ENCODE measurements at regions not wholly inside any gene's neighbourhood (a gene's known extent, or its start where the extent isn't known, plus 50 kb on each side); places are given as distances from the start of the nearest gene placed in this dataset.
"Not testable (repeated sequence)": the region's sequence is repeated elsewhere in the genome, so short reads cannot be mapped to it uniquely, and the experiment has no call there.

- TF ChIP-seq CTCF (IDR thresholded peaks at IDR 0.05) (no peak), POLR2AphosphoS5 (IDR thresholded peaks at IDR 0.05) (no peak), EP300 (IDR thresholded peaks at IDR 0.05) (no peak), POLR2A (IDR thresholded peaks at IDR 0.05) (no peak)
- no peak for DNase-seq (ENCODE audit: low spot score in 2 of 2)
- whole genome bisulfite sequencing, result 83% methylated on average over 2 of the region's 2 CpGs
Measured at GRCh38 chr6:145278163-145278807, 457.0 kb downstream of the EPM2A start.

GRCh38 chr6:145279551-145279950 lies 455.8 kb downstream of the EPM2A start:
- TF ChIP-seq POLR2A (IDR thresholded peaks at IDR 0.05) (no peak), POLR2AphosphoS5 (IDR thresholded peaks at IDR 0.05) (no peak), EP300 (IDR thresholded peaks at IDR 0.05) (no peak), CTCF (IDR thresholded peaks at IDR 0.05) (no peak)
- Histone ChIP-seq H3K4me3 (no peak overlapping the region), H3K36me3 (no peaks in the 10 kb centered on the region), H3K27ac (no peak overlapping the region), H3K4me1 (no peaks in the 10 kb centered on the region), H3K27me3 (no peaks in the 10 kb centered on the region), H3K9me3 (no peaks in the 10 kb centered on the region)
- no peak for DNase-seq (ENCODE audit: low spot score in 2 of 2)
- 72% methylated on average over 1 of the region's 1 CpG for WGBS

More at GRCh38 chr6:145278163-145278807, 457.0 kb downstream of the EPM2A start:
- Histone ChIP-seq H3K27me3 (no peaks in the 10 kb centered on the region), H3K27ac (no peak overlapping the region), H3K4me3 (no peak overlapping the region), H3K4me1 (no peaks in the 10 kb centered on the region), H3K36me3 (no peaks in the 10 kb centered on the region), H3K9me3 (no peaks in the 10 kb centered on the region)

GRCh38 chr6:145279993-145280392 lies 455.3 kb downstream of the EPM2A start:
- Histone ChIP-seq H3K27me3 (no peaks in the 10 kb centered on the region), H3K4me1 (no peaks in the 10 kb centered on the region), H3K9me3 (no peaks in the 10 kb centered on the region), H3K4me3 (no peak overlapping the region), H3K27ac (no peak overlapping the region), H3K36me3 (no peaks in the 10 kb centered on the region)
- DNase-seq (ENCODE audit: low spot score in 2 of 2), result no peak
- WGBS, result 58% methylated on average over 2 of the region's 2 CpGs
- TF ChIP-seq POLR2AphosphoS5 (IDR thresholded peaks at IDR 0.05), result no peak
- no peak for TF ChIP-seq POLR2A (IDR thresholded peaks at IDR 0.05)
- TF ChIP-seq EP300 (IDR thresholded peaks at IDR 0.05), result no peak
- TF ChIP-seq CTCF (IDR thresholded peaks at IDR 0.05), result no peak

- H3K36me3 ChIP-seq; H3K27me3 ChIP-seq; H3K4me3 ChIP-seq; DNase-seq (ENCODE audit: low spot score in 2 of 2); H3K27ac ChIP-seq; H3K4me1 ChIP-seq; H3K9me3 ChIP-seq: not testable (repeated sequence)
- 91% methylated on average over 6 of the region's 6 CpGs for WGBS
Measured at GRCh38 chr6:145283209-145283608, 452.1 kb downstream of the EPM2A start.

GRCh38 chr6:145283856-145284255 lies 451.5 kb downstream of the EPM2A start:
- no peak for DNase-seq (ENCODE audit: low spot score in 2 of 2)
- no peak overlapping the region for H3K4me3 ChIP-seq
- no peaks in the 10 kb centered on the region for H3K4me1 ChIP-seq
- no peaks in the 10 kb centered on the region for H3K36me3 ChIP-seq
- TF ChIP-seq POLR2AphosphoS5 (IDR thresholded peaks at IDR 0.05) (no peak), CTCF (IDR thresholded peaks at IDR 0.05) (no peak), EP300 (IDR thresholded peaks at IDR 0.05) (no peak), POLR2A (IDR thresholded peaks at IDR 0.05) (no peak)
- no peaks in the 10 kb centered on the region for H3K27me3 ChIP-seq
- H3K9me3 ChIP-seq, result no peaks in the 10 kb centered on the region
- H3K27ac ChIP-seq, result no peak overlapping the region
- WGBS, result 94% methylated on average over 2 of the region's 2 CpGs

- Histone ChIP-seq H3K27ac (no peak overlapping the region), H3K9me3 (no peaks in the 10 kb centered on the region), H3K4me3 (no peak overlapping the region), H3K4me1 (no peaks in the 10 kb centered on the region), H3K27me3 (no peaks in the 10 kb centered on the region), H3K36me3 (no peaks in the 10 kb centered on the region)
- no peak for TF ChIP-seq POLR2AphosphoS5 (IDR thresholded peaks at IDR 0.05)
- no peak for TF ChIP-seq POLR2A (IDR thresholded peaks at IDR 0.05)
- no peak for TF ChIP-seq CTCF (IDR thresholded peaks at IDR 0.05)
- no peak for TF ChIP-seq EP300 (IDR thresholded peaks at IDR 0.05)
- no peak for DNase-seq (ENCODE audit: low spot score in 2 of 2)
- 68% methylated on average over 1 of the region's 1 CpG for WGBS
Measured at GRCh38 chr6:145286916-145287315, 448.4 kb downstream of the EPM2A start.

Measured in suprapubic skin (tissue), 4 donors.